A673 (cell line): ENCODE measurements at regions not wholly inside any gene's neighbourhood (a gene's known extent, or its start where the extent isn't known, plus 50 kb on each side); places are given as distances from the start of the nearest gene placed in this dataset.
"Not testable (repeated sequence)": the region's sequence is repeated elsewhere in the genome, so short reads cannot be mapped to it uniquely, and the experiment has no call there.

Source experiments
- CTCF ChIP-seq: fragments of 300-800, 200-600 bp; sonication (generic); conservative IDR thresholded peaks from 2 replicates; pipeline ENCODE4 v1.5.1; 2017; ENCODE audit warnings: low read depth, mild to moderate bottlenecking, antibody characterized with exemption, low read length, moderate library complexity, mixed read lengths
- EZH2 ChIP-seq: fragments of 200-600 bp; sonication (generic); IDR thresholded peaks from 2 replicates; pipeline ENCODE4 v1.6.1; 2017; ENCODE audit warnings: borderline replicate concordance, low read depth, mild to moderate bottlenecking, mixed read lengths, antibody characterized with exemption, low read length; ENCODE audit not compliant: poor library complexity, severe bottlenecking

GRCh38 chr21:15640113-15640512 lies 89.7 kb upstream of the USP25 start:
- TF ChIP-seq CTCF, EZH2: not testable (repeated sequence)
